ENCODE measurements at regions not wholly inside any gene's neighbourhood (a gene's known extent, or its start where the extent isn't known, plus 50 kb on each side); places are given as distances from the start of the nearest gene placed in this dataset.

DNA sequence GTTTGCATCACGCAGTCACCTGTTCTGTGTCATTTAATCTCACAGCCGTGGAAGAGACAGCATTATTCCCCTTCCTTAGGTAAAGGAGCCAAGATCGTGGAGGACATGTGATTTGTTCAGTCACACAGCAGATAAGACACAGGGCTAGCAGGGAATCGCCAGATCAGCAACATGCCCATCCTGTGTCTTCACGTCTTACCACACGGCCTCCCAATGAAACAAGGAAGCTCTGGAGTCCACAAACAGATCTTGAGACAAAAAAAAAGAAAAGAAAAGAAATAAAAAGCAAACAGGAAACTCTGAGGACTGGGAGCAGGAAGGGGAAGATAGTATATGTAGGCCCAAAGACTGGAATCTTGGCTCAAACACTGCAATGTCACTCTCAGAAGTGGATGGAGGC is 155.3 kb downstream of the ADSS2 start:
- H3K9me3 Mint-ChIP-seq, result no peaks in the 10 kb centered on the region
- CTCF ChIA-PET, result no interaction called here
- ATAC-seq (no peak), DNase-seq (ENCODE audit: low spot score) (no peak)
- POLR2A ChIA-PET, result no interaction called here
- H3K27ac Mint-ChIP-seq, result no peak overlapping the region
- H3K27me3 Mint-ChIP-seq (ENCODE audit: low read depth), result no peaks in the 10 kb centered on the region
- H3K4me3 Mint-ChIP-seq, result no peak overlapping the region
- TF ChIP-seq JUN (CRISPR knock-in tag; IDR thresholded peaks at IDR 0.05), result no peak
- TF ChIP-seq TEAD1 (CRISPR knock-in tag; IDR thresholded peaks at IDR 0.05), result no peak
- TF ChIP-seq, protein P1, sequence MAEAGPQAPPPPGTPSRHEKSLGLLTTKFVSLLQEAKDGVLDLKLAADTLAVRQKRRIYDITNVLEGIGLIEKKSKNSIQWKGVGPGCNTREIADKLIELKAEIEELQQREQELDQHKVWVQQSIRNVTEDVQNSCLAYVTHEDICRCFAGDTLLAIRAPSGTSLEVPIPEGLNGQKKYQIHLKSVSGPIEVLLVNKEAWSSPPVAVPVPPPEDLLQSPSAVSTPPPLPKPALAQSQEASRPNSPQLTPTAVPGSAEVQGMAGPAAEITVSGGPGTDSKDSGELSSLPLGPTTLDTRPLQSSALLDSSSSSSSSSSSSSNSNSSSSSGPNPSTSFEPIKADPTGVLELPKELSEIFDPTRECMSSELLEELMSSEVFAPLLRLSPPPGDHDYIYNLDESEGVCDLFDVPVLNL (CRISPR knock-in tag; IDR thresholded peaks at IDR 0.05; ENCODE audit: borderline replicate concordance, low read depth), result no peak
- TF ChIP-seq SMAD4 (CRISPR knock-in tag; IDR thresholded peaks at IDR 0.05), result no peak
- TF ChIP-seq, protein P2, sequence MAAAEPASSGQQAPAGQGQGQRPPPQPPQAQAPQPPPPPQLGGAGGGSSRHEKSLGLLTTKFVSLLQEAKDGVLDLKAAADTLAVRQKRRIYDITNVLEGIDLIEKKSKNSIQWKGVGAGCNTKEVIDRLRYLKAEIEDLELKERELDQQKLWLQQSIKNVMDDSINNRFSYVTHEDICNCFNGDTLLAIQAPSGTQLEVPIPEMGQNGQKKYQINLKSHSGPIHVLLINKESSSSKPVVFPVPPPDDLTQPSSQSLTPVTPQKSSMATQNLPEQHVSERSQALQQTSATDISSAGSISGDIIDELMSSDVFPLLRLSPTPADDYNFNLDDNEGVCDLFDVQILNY (CRISPR knock-in tag; IDR thresholded peaks at IDR 0.05), result no peak
- no peak for TF ChIP-seq ZNF423 (CRISPR knock-in tag; IDR thresholded peaks at IDR 0.05)
- TF ChIP-seq ZNF232 (CRISPR knock-in tag; IDR thresholded peaks at IDR 0.05), result no peak
- TF ChIP-seq ZNF263 (CRISPR knock-in tag; IDR thresholded peaks at IDR 0.05; ENCODE audit: low read depth), result no peak
- TF ChIP-seq, protein P3, sequence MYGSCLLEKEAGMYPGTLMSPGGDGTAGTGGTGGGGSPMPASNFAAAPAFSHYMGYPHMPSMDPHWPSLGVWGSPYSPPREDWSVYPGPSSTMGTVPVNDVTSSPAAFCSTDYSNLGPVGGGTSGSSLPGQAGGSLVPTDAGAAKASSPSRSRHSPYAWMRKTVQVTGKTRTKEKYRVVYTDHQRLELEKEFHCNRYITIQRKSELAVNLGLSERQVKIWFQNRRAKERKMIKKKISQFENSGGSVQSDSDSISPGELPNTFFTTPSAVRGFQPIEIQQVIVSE (CRISPR knock-in tag; IDR thresholded peaks at IDR 0.05; ENCODE audit: borderline replicate concordance), result no peak
- TF ChIP-seq, protein P4, sequence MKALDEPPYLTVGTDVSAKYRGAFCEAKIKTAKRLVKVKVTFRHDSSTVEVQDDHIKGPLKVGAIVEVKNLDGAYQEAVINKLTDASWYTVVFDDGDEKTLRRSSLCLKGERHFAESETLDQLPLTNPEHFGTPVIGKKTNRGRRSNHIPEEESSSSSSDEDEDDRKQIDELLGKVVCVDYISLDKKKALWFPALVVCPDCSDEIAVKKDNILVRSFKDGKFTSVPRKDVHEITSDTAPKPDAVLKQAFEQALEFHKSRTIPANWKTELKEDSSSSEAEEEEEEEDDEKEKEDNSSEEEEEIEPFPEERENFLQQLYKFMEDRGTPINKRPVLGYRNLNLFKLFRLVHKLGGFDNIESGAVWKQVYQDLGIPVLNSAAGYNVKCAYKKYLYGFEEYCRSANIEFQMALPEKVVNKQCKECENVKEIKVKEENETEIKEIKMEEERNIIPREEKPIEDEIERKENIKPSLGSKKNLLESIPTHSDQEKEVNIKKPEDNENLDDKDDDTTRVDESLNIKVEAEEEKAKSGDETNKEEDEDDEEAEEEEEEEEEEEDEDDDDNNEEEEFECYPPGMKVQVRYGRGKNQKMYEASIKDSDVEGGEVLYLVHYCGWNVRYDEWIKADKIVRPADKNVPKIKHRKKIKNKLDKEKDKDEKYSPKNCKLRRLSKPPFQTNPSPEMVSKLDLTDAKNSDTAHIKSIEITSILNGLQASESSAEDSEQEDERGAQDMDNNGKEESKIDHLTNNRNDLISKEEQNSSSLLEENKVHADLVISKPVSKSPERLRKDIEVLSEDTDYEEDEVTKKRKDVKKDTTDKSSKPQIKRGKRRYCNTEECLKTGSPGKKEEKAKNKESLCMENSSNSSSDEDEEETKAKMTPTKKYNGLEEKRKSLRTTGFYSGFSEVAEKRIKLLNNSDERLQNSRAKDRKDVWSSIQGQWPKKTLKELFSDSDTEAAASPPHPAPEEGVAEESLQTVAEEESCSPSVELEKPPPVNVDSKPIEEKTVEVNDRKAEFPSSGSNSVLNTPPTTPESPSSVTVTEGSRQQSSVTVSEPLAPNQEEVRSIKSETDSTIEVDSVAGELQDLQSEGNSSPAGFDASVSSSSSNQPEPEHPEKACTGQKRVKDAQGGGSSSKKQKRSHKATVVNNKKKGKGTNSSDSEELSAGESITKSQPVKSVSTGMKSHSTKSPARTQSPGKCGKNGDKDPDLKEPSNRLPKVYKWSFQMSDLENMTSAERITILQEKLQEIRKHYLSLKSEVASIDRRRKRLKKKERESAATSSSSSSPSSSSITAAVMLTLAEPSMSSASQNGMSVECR (CRISPR knock-in tag; IDR thresholded peaks at IDR 0.05; ENCODE audit: borderline replicate concordance), result no peak
- TF ChIP-seq, protein P5, sequence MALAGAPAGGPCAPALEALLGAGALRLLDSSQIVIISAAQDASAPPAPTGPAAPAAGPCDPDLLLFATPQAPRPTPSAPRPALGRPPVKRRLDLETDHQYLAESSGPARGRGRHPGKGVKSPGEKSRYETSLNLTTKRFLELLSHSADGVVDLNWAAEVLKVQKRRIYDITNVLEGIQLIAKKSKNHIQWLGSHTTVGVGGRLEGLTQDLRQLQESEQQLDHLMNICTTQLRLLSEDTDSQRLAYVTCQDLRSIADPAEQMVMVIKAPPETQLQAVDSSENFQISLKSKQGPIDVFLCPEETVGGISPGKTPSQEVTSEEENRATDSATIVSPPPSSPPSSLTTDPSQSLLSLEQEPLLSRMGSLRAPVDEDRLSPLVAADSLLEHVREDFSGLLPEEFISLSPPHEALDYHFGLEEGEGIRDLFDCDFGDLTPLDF (CRISPR knock-in tag; IDR thresholded peaks at IDR 0.05), result no peak
- TF ChIP-seq RELA (CRISPR knock-in tag; IDR thresholded peaks at IDR 0.05; ENCODE audit: borderline replicate concordance), result no peak
- TF ChIP-seq, protein P6, sequence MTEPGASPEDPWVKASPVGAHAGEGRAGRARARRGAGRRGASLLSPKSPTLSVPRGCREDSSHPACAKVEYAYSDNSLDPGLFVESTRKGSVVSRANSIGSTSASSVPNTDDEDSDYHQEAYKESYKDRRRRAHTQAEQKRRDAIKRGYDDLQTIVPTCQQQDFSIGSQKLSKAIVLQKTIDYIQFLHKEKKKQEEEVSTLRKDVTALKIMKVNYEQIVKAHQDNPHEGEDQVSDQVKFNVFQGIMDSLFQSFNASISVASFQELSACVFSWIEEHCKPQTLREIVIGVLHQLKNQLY (CRISPR knock-in tag; IDR thresholded peaks at IDR 0.05), result no peak
- TF ChIP-seq, protein P7, sequence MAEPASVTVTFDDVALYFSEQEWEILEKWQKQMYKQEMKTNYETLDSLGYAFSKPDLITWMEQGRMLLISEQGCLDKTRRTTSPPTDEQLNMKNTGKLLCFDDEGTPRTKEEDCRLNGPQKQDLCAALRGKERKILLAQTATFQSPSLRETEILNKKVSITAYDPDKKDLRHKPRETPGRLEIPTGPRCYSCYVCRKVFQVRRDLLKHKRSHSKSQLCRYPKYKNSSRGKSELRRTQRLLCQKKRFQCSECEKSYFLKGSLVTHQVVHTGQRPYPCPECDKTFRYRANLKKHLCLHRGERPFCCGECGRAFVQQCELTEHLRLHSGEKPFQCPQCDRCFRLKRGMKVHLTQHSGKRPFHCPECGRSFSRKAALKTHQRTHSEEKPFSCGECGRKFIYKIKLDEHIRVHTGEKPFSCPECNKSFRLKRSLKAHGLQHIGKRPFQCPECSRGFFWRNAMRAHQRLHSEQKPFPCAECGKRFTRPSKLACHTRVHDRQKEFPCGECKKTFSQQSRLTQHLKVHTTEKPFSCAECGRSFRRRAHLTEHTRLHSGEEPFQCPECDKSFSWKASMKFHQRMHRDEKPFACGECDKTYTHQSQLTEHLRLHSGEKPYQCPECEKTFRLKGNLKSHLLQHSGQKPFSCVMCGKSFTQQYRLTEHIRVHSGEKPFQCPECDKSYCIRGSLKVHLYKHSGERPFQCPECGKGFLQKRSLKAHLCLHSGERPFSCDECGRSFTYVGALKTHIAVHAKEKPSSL (CRISPR knock-in tag; conservative IDR thresholded peaks at IDR 0.05), result no peak
- TF ChIP-seq, protein P8, sequence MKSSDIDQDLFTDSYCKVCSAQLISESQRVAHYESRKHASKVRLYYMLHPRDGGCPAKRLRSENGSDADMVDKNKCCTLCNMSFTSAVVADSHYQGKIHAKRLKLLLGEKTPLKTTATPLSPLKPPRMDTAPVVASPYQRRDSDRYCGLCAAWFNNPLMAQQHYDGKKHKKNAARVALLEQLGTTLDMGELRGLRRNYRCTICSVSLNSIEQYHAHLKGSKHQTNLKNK (CRISPR knock-in tag; IDR thresholded peaks at IDR 0.05), result no peak
- TF ChIP-seq, protein P9, sequence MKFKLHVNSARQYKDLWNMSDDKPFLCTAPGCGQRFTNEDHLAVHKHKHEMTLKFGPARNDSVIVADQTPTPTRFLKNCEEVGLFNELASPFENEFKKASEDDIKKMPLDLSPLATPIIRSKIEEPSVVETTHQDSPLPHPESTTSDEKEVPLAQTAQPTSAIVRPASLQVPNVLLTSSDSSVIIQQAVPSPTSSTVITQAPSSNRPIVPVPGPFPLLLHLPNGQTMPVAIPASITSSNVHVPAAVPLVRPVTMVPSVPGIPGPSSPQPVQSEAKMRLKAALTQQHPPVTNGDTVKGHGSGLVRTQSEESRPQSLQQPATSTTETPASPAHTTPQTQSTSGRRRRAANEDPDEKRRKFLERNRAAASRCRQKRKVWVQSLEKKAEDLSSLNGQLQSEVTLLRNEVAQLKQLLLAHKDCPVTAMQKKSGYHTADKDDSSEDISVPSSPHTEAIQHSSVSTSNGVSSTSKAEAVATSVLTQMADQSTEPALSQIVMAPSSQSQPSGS (CRISPR knock-in tag; IDR thresholded peaks at IDR 0.05; ENCODE audit: borderline replicate concordance, low read depth), result no peak
- TF ChIP-seq, protein P10, sequence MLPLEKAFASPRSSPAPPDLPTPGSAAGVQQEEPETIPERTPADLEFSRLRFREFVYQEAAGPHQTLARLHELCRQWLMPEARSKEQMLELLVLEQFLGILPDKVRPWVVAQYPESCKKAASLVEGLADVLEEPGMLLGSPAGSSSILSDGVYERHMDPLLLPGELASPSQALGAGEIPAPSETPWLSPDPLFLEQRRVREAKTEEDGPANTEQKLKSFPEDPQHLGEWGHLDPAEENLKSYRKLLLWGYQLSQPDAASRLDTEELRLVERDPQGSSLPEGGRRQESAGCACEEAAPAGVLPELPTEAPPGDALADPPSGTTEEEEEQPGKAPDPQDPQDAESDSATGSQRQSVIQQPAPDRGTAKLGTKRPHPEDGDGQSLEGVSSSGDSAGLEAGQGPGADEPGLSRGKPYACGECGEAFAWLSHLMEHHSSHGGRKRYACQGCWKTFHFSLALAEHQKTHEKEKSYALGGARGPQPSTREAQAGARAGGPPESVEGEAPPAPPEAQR (CRISPR knock-in tag; IDR thresholded peaks at IDR 0.05), result no peak
- no peak for TF ChIP-seq ATF1 (CRISPR knock-in tag; IDR thresholded peaks at IDR 0.05)
- no peak for TF ChIP-seq ZNF416 (CRISPR knock-in tag; IDR thresholded peaks at IDR 0.05)
- no peaks in the 10 kb centered on the region for H3K36me3 Mint-ChIP-seq
- peaks cover 9% of the 10 kb centered on the region for H3K4me1 Mint-ChIP-seq
